A549 (cell line): ENCODE measurements at regions not wholly inside any gene's neighbourhood (a gene's known extent, or its start where the extent isn't known, plus 50 kb on each side); places are given as distances from the start of the nearest gene placed in this dataset.

ENCODE experiments used
- ATAC-seq, 2 experiments: fragments of 200-7000 bp in 1 of 2; fragments of >200 bp in 1 of 2; cut with Nextera tagmentation in 1 of 2; cut with Tn5 transposase in 1 of 2; 3 replicates each; pipeline versions ENCODE4 v1.8.0 to v1.9.1; 2018 to 2020; ENCODE audit warnings: mild to moderate bottlenecking in 1 of 2, moderate library complexity in 1 of 2
- CTCF ChIA-PET: fragments of 300-600 bp; sonication (Branson Sonifier 250); formaldehyde crosslinking; extraction: SDS; loops from one replicate; lab custom pipeline; 2021; ENCODE audit warnings: antibody characterized with exemption, inconsistent platforms; lab: Yijun Ruan, JAX
- POLR2A ChIA-PET: fragments of 350-600 bp; formaldehyde crosslinking; extraction: SDS; loops from one replicate; lab custom pipeline; 2021; ENCODE audit warnings: antibody characterized with exemption, inconsistent platforms; lab: Yijun Ruan, JAX
- DNase-seq, 2 experiments: peaks; one replicate each; pipeline versions ENCODE4 v3.0.0 to v3.0.0-alpha.2; 2011 to 2016; ENCODE audit warnings: low read depth in 1 of 2, low spot score in 1 of 2
- FAIRE-seq: peaks from 2 replicates; lab custom pipeline; 2011; peaks lifted over from hg19 to GRCh38; lab: Jason Lieb, UNC
- H3K27ac ChIP-seq, 2 experiments: fragments of >200 bp; sonication (Bioruptor Twin); formaldehyde crosslinking; 3 replicates each; pipeline ENCODE4 v1.5.1; 2016 to 2017
- H3K4me1 ChIP-seq: fragments of >200 bp; sonication (Bioruptor Twin); formaldehyde crosslinking; 3 replicates; pipeline ENCODE4 v1.6.1; 2016
- H3K4me2 ChIP-seq: fragments of >200 bp; sonication (Bioruptor Twin); formaldehyde crosslinking; 3 replicates; pipeline ENCODE4 v1.6.1; 2016
- H3K4me3 ChIP-seq: fragments of >200 bp; sonication (Bioruptor Twin); formaldehyde crosslinking; 3 replicates; pipeline ENCODE4 v1.5.1; 2016
- H3K9me3 ChIP-seq: fragments of >200 bp; sonication (Bioruptor Twin); formaldehyde crosslinking; 3 replicates; pipeline ENCODE4 v1.6.1; 2016
- ATOH8 ChIP-seq: fragments of 250-450 bp; sonication (Bioruptor Pico); IDR thresholded peaks from 2 replicates; pipeline ENCODE4 v1.5.0; 2020; ENCODE audit warnings: low read depth, mild to moderate bottlenecking, moderate library complexity
- BCL3 ChIP-seq: fragments of >200 bp; sonication (Bioruptor Twin); formaldehyde crosslinking; IDR thresholded peaks from 3 replicates; pipeline ENCODE4 v1.6.1; 2016
- CBX2 ChIP-seq: fragments of 200-600 bp; sonication (generic); IDR thresholded peaks from 2 replicates; pipeline ENCODE4 v1.6.1; 2016; ENCODE audit warnings: low read depth, mild to moderate bottlenecking, borderline replicate concordance
- CBX8 ChIP-seq: fragments of 200-600 bp; sonication (generic); IDR thresholded peaks from 2 replicates; pipeline ENCODE4 v1.6.1; 2016
- CHD2 ChIP-seq: fragments of 150-350 bp; IDR thresholded peaks from 2 replicates; pipeline ENCODE4 v1.6.1; 2014; ENCODE audit warnings: low read length; ENCODE audit not compliant: partially characterized antibody
- CHD4 ChIP-seq: fragments of 200-600 bp; sonication (generic); IDR thresholded peaks from 2 replicates; pipeline ENCODE4 v1.6.1; 2016; ENCODE audit warnings: antibody characterized with exemption, mild to moderate bottlenecking, borderline replicate concordance
- E2F6 ChIP-seq: IDR thresholded peaks from 2 replicates; pipeline ENCODE4 v1.6.1; 2012; ENCODE audit warnings: low read depth, borderline replicate concordance
- EHF ChIP-seq: fragments of 250-450 bp; sonication (Bioruptor Pico); IDR thresholded peaks from 2 replicates; pipeline ENCODE4 v1.5.0; 2020; ENCODE audit warnings: mild to moderate bottlenecking
- EP300 ChIP-seq, 2 experiments: fragments of >200 bp; sonication (Bioruptor Twin); formaldehyde crosslinking; IDR thresholded peaks; 2 replicates in 1 of 2; 3 replicates in 1 of 2; pipeline ENCODE4 v1.6.1; 2016 to 2017
- ESRRA ChIP-seq: fragments of 150-350 bp; IDR thresholded peaks from 2 replicates; pipeline ENCODE4 v1.6.1; 2014; ENCODE audit warnings: mild to moderate bottlenecking, low read length, borderline replicate concordance
- FOSL2 ChIP-seq, 2 experiments: fragments of 450-650 bp in 1 of 2; fragments of >200 bp in 1 of 2; sonication (Bioruptor Twin) in 1 of 2; formaldehyde crosslinking; IDR thresholded peaks; 2 replicates each; pipeline versions ENCODE4 v1.5.0 to v1.6.1; 2016 to 2020; ENCODE audit warnings: mild to moderate bottlenecking in 1 of 2, moderate library complexity in 1 of 2
- HDAC2 ChIP-seq: fragments of 200-600 bp; sonication (generic); IDR thresholded peaks from 2 replicates; pipeline ENCODE4 v1.6.1; 2016
- HES2 ChIP-seq: fragments of >200 bp; sonication (Bioruptor Twin); formaldehyde crosslinking; IDR thresholded peaks from 2 replicates; pipeline ENCODE4 v1.6.1; 2016
- HEYL ChIP-seq: fragments of 250-450 bp; sonication (Bioruptor Pico); IDR thresholded peaks from 2 replicates; pipeline ENCODE4 v1.8.0; 2021; ENCODE audit warnings: mild to moderate bottlenecking, moderate library complexity
- KDM1A ChIP-seq: fragments of 200-600 bp; sonication (generic); IDR thresholded peaks from 2 replicates; pipeline ENCODE4 v1.6.1; 2016; ENCODE audit warnings: low read depth, mild to moderate bottlenecking
- KDM5A ChIP-seq: fragments of 200-600 bp; sonication (generic); IDR thresholded peaks from 2 replicates; pipeline ENCODE4 v1.6.1; 2016; ENCODE audit warnings: antibody characterized with exemption, mild to moderate bottlenecking
- MAFK ChIP-seq: fragments of 450-650 bp; IDR thresholded peaks from 2 replicates; pipeline ENCODE4 v1.6.1; 2014; ENCODE audit not compliant: partially characterized antibody
- MAZ ChIP-seq: fragments of 150-350 bp; IDR thresholded peaks from 2 replicates; pipeline ENCODE4 v1.6.1; 2014; ENCODE audit warnings: antibody characterized with exemption, low read depth, low read length, borderline replicate concordance
- NFE2L2 ChIP-seq: fragments of 150-350 bp; conservative IDR thresholded peaks from 2 replicates; pipeline ENCODE4 v1.6.1; 2014; ENCODE audit warnings: low read length
- NPAS2 ChIP-seq: fragments of 250-450 bp; sonication (Bioruptor Pico); IDR thresholded peaks from 2 replicates; pipeline ENCODE4 v1.8.0; 2022; ENCODE audit warnings: mild to moderate bottlenecking, moderate library complexity, borderline replicate concordance
- PBX3 ChIP-seq: IDR thresholded peaks from 2 replicates; pipeline ENCODE4 v1.6.1; 2012
- PHF8 ChIP-seq: fragments of 200-600 bp; sonication (generic); IDR thresholded peaks from 2 replicates; pipeline ENCODE4 v1.6.1; 2016; ENCODE audit warnings: low read depth, mild to moderate bottlenecking, antibody characterized with exemption, moderate library complexity, borderline replicate concordance
- POLR2A ChIP-seq: IDR thresholded peaks from 2 replicates; pipeline ENCODE4 v1.6.1; 2012; ENCODE audit warnings: mild to moderate bottlenecking, low read length
- REST ChIP-seq: fragments of 200-600 bp; sonication (generic); IDR thresholded peaks from 2 replicates; pipeline ENCODE4 v1.6.1; 2016; ENCODE audit warnings: antibody characterized with exemption, mild to moderate bottlenecking, moderate library complexity
- RFX5 ChIP-seq: fragments of 450-650 bp; IDR thresholded peaks from 2 replicates; pipeline ENCODE4 v1.7.1; 2014; ENCODE audit warnings: antibody characterized with exemption, mild to moderate bottlenecking, moderate library complexity
- SREBF2 ChIP-seq: fragments of 450-650 bp; IDR thresholded peaks from 2 replicates; pipeline ENCODE4 v1.6.1; 2014; ENCODE audit warnings: mild to moderate bottlenecking, moderate library complexity
- ZC3H11A ChIP-seq: fragments of 450-650 bp; IDR thresholded peaks from 2 replicates; pipeline ENCODE4 v1.6.1; 2014; ENCODE audit warnings: antibody characterized with exemption, mild to moderate bottlenecking
- WGBS: methylation state at CpG from one replicate; pipeline ENCODE4 v1.1.6; 2017; ENCODE audit errors: missing lambda C conversion rate; 5-methylcytosine and 5-hydroxymethylcytosine counted together

- Histone ChIP-seq H3K4me3 (no peak overlapping the region), H3K27ac (no peak overlapping the region), H3K9me3 (no peaks in the 10 kb centered on the region), H3K4me1 (no peaks in the 10 kb centered on the region), H3K4me2 (no peak overlapping the region)
- CTCF ChIA-PET = no interaction called here
- TF ChIP-seq RFX5 = no peak
- TF ChIP-seq HES2 = no peak
- TF ChIP-seq PBX3 = no peak
- no peak for TF ChIP-seq REST
- TF ChIP-seq FOSL2 (IDR thresholded peaks at IDR 0.05) = no peak
- no peak for TF ChIP-seq FOSL2 (CRISPR knock-in tag; IDR thresholded peaks at IDR 0.05)
- TF ChIP-seq CHD2 = no peak
- TF ChIP-seq ZC3H11A = no peak
- no peak for TF ChIP-seq EHF (CRISPR knock-in tag)
- TF ChIP-seq MAFK = no peak
- TF ChIP-seq HDAC2 = no peak
- no peak for TF ChIP-seq CBX8
- TF ChIP-seq CHD4 = no peak
- TF ChIP-seq HEYL (CRISPR knock-in tag) = no peak
- TF ChIP-seq NPAS2 = no peak
- TF ChIP-seq E2F6 = no peak
- TF ChIP-seq NFE2L2 = no peak
- DNase-seq (no peak), FAIRE-seq (no peak), ATAC-seq (no peak)
- POLR2A ChIA-PET = no interaction called here
- 5% methylated on average over 1 of the region's 1 CpG for WGBS
These were observed 80.0 kb upstream of the CTNND2 start for GRCh38 chr5:11984196-11984595.

- POLR2A ChIA-PET = no interaction called here
- H3K4me1 ChIP-seq = no peaks in the 10 kb centered on the region
These were observed 77.7 kb upstream of the CTNND2 start for GRCh38 chr5:11981986-11982385.

GRCh38 chr5:11977904-11978303 lies 73.7 kb upstream of the CTNND2 start:
- Histone ChIP-seq H3K4me2 (no peak overlapping the region), H3K4me3 (no peak overlapping the region), H3K4me1 (no peaks in the 10 kb centered on the region), H3K9me3 (no peaks in the 10 kb centered on the region), H3K27ac (no peak overlapping the region)
- no peak for ATAC-seq
- ChIA-PET CTCF (no interaction called here), POLR2A (no interaction called here)
- 8% methylated on average over 2 of the region's 2 CpGs for WGBS
- FAIRE-seq = no peak
- DNase-seq = no peak
- TF ChIP-seq EP300 (IDR thresholded peaks at IDR 0.05) (no peak), KDM5A (no peak), SREBF2 (no peak), ZC3H11A (no peak), BCL3 (no peak), POLR2A (no peak), PHF8 (no peak), ATOH8 (CRISPR knock-in tag) (no peak), CBX2 (no peak), MAZ (no peak), ESRRA (no peak), NFE2L2 (no peak)

More at GRCh38 chr5:11981986-11982385, 77.7 kb upstream of the CTNND2 start:
- ATAC-seq (no peak), FAIRE-seq (no peak), DNase-seq (no peak)
- CTCF ChIA-PET = no interaction called here
- Histone ChIP-seq H3K9me3 (no peaks in the 10 kb centered on the region), H3K27ac (no peak overlapping the region), H3K4me3 (no peak overlapping the region), H3K4me2 (no peak overlapping the region)
- WGBS = 12% methylated on average over 3 of the region's 3 CpGs
- TF ChIP-seq ATOH8 (CRISPR knock-in tag) = no peak
- no peak for TF ChIP-seq KDM1A
